Lower lobe of right lung (tissue), 2 donors: ENCODE measurements at regions not wholly inside any gene's neighbourhood (a gene's known extent, or its start where the extent isn't known, plus 50 kb on each side); places are given as distances from the start of the nearest gene placed in this dataset.
"Not testable (repeated sequence)": the region's sequence is repeated elsewhere in the genome, so short reads cannot be mapped to it uniquely, and the experiment has no call there.

Experiments
- ATAC-seq, 2 donors: fragments of 200-7000 bp; cut with Tn5 transposase; one replicate each; pipeline ENCODE4 v1.9.1; 2020 to 2022; ENCODE audit warnings: mild to moderate bottlenecking in 2 of 2, moderate library complexity in 2 of 2
- DNase-seq: peaks from one replicate; pipeline ENCODE4 v3.0.0-alpha.2; 2020
- H3K27ac ChIP-seq: fragments of 200-600 bp; one replicate; pipeline ENCODE4 v1.8.0; 2022
- H3K27me3 ChIP-seq: fragments of 200-600 bp; one replicate; pipeline ENCODE4 v1.8.0; 2022; ENCODE audit warnings: low read depth
- H3K36me3 ChIP-seq: fragments of 200-600 bp; one replicate; pipeline ENCODE4 v1.8.0; 2022; ENCODE audit warnings: mild to moderate bottlenecking
- H3K4me1 ChIP-seq: fragments of 200-600 bp; one replicate; pipeline ENCODE4 v1.8.0; 2022
- H3K4me3 ChIP-seq: fragments of 200-600 bp; one replicate; pipeline ENCODE4 v1.8.0; 2022; ENCODE audit warnings: mild to moderate bottlenecking
- H3K9me3 ChIP-seq: fragments of 200-600 bp; one replicate; pipeline ENCODE4 v1.8.0; 2022
- CTCF ChIP-seq: fragments of 200-600 bp; IDR thresholded peaks from one replicate; pipeline ENCODE4 v1.8.0; 2022; ENCODE audit warnings: antibody characterized with exemption, mild to moderate bottlenecking
- intact Hi-C: fragments of 100-400 bp; cut with DNase I; formaldehyde crosslinking; loops from one replicate; pipeline ENCODE4 v1.11.0; 2022
- donor health status: DM: no; HTN: yes; CAD: no; lungs with severe emphysema.

DNA sequence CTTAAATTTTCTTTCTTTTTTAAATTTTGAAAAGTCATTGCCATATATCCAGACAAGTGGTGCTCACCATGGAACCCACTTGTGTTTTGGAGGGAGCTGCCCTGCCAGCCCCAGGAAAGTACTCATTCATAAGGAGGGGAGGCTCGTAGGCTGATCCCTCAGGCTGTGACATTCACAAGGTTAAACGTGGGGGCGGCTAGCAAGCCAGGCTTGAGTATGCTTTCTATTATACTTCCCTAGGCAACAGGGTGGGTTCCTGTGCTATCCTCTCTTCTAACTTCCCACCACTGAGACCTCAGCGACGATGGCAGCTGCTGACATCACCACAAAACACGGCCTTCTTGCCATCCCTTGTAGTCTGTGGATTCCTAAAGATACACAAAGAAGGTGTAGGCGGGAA, 160.5 kb upstream of the C2CD4B start:
- peak overlapping the region; percentile 28 for H3K27ac ChIP-seq
- no peak for TF ChIP-seq CTCF
- ATAC-seq: no peak
- no peaks in the 10 kb centered on the region for H3K4me1 ChIP-seq
- no peaks in the 10 kb centered on the region for H3K9me3 ChIP-seq
- no peak for DNase-seq
- H3K4me3 ChIP-seq: no peak overlapping the region
- no peaks in the 10 kb centered on the region for H3K27me3 ChIP-seq
- intact Hi-C loops: no loop called here
- no peaks in the 10 kb centered on the region for H3K36me3 ChIP-seq

- DNase-seq: no peak
- no peaks in the 10 kb centered on the region for H3K27me3 ChIP-seq
- H3K4me3 ChIP-seq: no peak overlapping the region
- no peak for TF ChIP-seq CTCF
- intact Hi-C loops: no loop called here
- H3K27ac ChIP-seq: no peak overlapping the region
- no peaks in the 10 kb centered on the region for H3K4me1 ChIP-seq
- peak; percentile 79 to 88 for ATAC-seq
- no peaks in the 10 kb centered on the region for H3K36me3 ChIP-seq
- H3K9me3 ChIP-seq: no peaks in the 10 kb centered on the region
These were observed 161.5 kb upstream of the C2CD4B start for GRCh38 chr15:62326460-62327011.

DNA sequence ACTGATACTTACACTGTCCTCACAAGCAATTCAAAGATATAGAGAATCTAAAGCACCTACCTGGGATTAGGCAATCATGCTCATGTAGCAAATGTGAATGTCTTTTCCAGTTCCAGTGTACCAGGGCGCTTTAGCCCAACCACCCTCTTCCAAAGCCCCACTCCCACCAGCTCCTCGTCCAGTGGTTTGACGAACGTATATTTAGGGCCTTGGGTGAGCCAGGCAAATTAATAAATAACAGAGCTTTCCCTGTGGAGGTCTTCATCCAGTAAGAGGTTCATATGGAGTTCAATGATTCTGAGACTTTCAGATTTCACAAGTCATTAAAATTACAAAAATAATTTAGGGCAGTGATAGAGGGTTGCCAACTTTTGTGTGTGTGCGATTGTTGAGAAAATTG, 162.3 kb upstream of the C2CD4B start:
- H3K27ac ChIP-seq: no peak overlapping the region
- no peaks in the 10 kb centered on the region for H3K9me3 ChIP-seq
- intact Hi-C loops: no loop called here
- H3K4me3 ChIP-seq: no peak overlapping the region
- peak in 1 of 2 donors; percentile 6 for ATAC-seq
- no peak for TF ChIP-seq CTCF
- no peaks in the 10 kb centered on the region for H3K36me3 ChIP-seq
- no peaks in the 10 kb centered on the region for H3K4me1 ChIP-seq
- DNase-seq: no peak
- H3K27me3 ChIP-seq: no peaks in the 10 kb centered on the region

GRCh38 chr15:62332472-62332871, 167.4 kb upstream of the C2CD4B start:
- H3K4me3 ChIP-seq, ATAC-seq, intact Hi-C loops, H3K27me3 ChIP-seq, H3K36me3 ChIP-seq, H3K9me3 ChIP-seq, DNase-seq, H3K4me1 ChIP-seq, H3K27ac ChIP-seq: not testable (repeated sequence)

DNA sequence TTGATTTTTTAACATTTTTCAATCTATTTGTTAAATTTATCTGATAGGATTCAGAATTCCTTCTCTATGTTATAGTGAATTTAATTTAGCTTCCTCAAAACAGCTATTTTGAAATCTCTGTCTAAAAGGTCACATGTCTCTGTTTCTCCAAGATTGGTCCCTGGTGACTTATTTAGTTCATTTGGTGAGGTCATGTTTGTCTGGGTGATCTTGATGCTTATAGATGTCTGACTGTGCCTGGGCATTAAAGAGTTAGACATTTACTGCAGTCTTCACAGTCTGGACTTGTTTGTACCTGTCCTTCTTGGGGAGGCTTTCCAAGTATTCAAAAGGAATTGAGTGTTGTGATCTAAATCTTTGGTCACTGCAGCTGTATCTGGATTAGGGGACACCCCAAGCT, 169.5 kb upstream of the C2CD4B start:
- no peak for TF ChIP-seq CTCF
- ATAC-seq (no peak), DNase-seq (no peak)
- Histone ChIP-seq H3K27me3 (no peaks in the 10 kb centered on the region), H3K4me1 (no peaks in the 10 kb centered on the region), H3K36me3 (no peaks in the 10 kb centered on the region), H3K27ac (no peak overlapping the region), H3K4me3 (no peak overlapping the region), H3K9me3 (no peaks in the 10 kb centered on the region)
- intact Hi-C loops: no loop called here

DNA sequence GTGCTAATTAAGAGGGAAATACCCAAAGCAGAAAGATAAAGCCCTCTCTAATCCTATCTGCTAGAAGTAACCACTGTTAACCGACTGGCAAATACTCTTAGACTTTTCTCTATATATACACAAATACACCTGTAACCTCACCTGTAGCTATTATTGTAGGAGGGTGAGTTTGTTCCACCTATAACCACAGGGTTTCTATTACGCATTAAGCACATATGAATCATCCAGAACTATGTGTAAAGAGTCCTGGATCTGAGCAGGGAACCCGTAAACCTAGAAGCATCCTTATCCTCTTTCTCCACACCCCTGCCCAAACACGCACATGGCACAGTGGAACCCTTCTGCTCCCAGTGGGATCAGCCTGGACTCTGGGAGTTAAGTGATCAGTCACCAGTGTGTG, 172.8 kb upstream of the C2CD4B start:
- no peak for DNase-seq
- no peak for TF ChIP-seq CTCF

More for the DNA sequence above, 172.8 kb upstream of the C2CD4B start:
- Histone ChIP-seq H3K9me3 (no peaks in the 10 kb centered on the region), H3K4me3 (no peak overlapping the region), H3K36me3 (no peaks in the 10 kb centered on the region), H3K27ac (no peak overlapping the region), H3K4me1 (no peaks in the 10 kb centered on the region), H3K27me3 (no peaks in the 10 kb centered on the region)
- intact Hi-C loops: no loop called here
- ATAC-seq: peak in 1 of 2 donors; percentile 62
